ENCODE measurements at regions not wholly inside any gene's neighbourhood (a gene's known extent, or its start where the extent isn't known, plus 50 kb on each side); places are given as distances from the start of the nearest gene placed in this dataset.

- DNase-seq (ENCODE audit: low read depth in 2 of 2) = peak; percentile 30 to 33
Observed at GRCh38 chr17:34420254-34420766, 57.3 kb upstream of the CCL1 start.

- DNase-seq (ENCODE audit: low read depth in 2 of 2) = no peak
Observed at GRCh38 chr17:34416116-34416515, 53.1 kb upstream of the CCL1 start.

- no peak for DNase-seq (ENCODE audit: low read depth in 2 of 2)
Observed at GRCh38 chr17:34414339-34414738, 51.3 kb upstream of the CCL1 start.

GRCh38 chr17:34413443-34414119 is 50.5 kb upstream of the CCL1 start:
- DNase-seq (ENCODE audit: low read depth in 2 of 2) = no peak

- no peak for DNase-seq (ENCODE audit: low read depth in 2 of 2)
Observed at GRCh38 chr17:34412965-34413441, 50.0 kb upstream of the CCL1 start.

All from stimulated activated CD8-positive, alpha-beta memory T cell treated with anti-CD3 and anti-CD28 coated beads, Interleukin-7, amount 100 ng/mL, for 4 hours (primary cell).